ENCODE measurements at regions not wholly inside any gene's neighbourhood (a gene's known extent, or its start where the extent isn't known, plus 50 kb on each side); places are given as distances from the start of the nearest gene placed in this dataset.

- TF ChIP-seq CTCF (IDR thresholded peaks at IDR 0.05) (no peak), EP300 (IDR thresholded peaks at IDR 0.05) (no peak), POLR2A (IDR thresholded peaks at IDR 0.05) (no peak), POLR2AphosphoS5 (IDR thresholded peaks at IDR 0.05) (no peak)
Observed at GRCh38 chr10:106173838-106174237, 990.7 kb downstream of the SORCS1 start.

Measured in suprapubic skin (tissue), 4 donors.